ENCODE measurements at regions not wholly inside any gene's neighbourhood (a gene's known extent, or its start where the extent isn't known, plus 50 kb on each side); places are given as distances from the start of the nearest gene placed in this dataset.
"Not testable (repeated sequence)": the region's sequence is repeated elsewhere in the genome, so short reads cannot be mapped to it uniquely, and the experiment has no call there.

DNA sequence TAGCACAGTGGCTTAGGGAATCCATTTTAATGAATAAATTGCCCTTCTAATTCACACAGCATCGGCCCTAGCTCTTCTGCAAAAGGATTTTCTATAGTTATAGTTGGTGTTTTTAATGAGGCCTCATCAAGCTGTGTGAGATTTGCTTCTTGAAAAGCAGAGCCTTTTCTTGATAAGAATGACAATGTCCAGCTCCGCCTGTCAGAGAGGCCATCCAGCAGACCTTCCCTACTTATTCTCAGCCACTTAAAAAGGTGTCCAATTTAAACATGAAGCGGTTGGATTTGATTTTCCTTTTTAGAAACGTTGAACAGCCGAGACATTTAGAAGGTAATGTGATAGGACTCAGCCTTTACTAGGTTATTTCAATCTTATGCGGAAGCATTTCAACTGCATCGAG is 134.4 kb downstream of the ZNF608 start:
- Histone ChIP-seq H3K9me3 (ENCODE audit: control insufficient read depth, insufficient read depth, low read depth, low read length) (no peaks in the 10 kb centered on the region), H3K27me3 (ENCODE audit: control insufficient read depth, insufficient read depth, low read length) (no peaks in the 10 kb centered on the region), H3K4me3 (replicated peaks in 1 of 4; ENCODE audit: control extremely low read depth in 1 of 4, insufficient read depth in 1 of 4, low read depth in 3 of 4, low read length in 4 of 4) (no peak overlapping the region), H3K4me1 (ENCODE audit: control insufficient read depth, extremely low read depth, insufficient read depth, low read length) (no peaks in the 10 kb centered on the region), H3K79me2 (ENCODE audit: control insufficient read depth, insufficient read depth, low read length) (no peaks in the 10 kb centered on the region), H3K36me3 (ENCODE audit: control insufficient read depth, insufficient read depth, low read length) (no peaks in the 10 kb centered on the region), H3K9ac (ENCODE audit: insufficient read depth, low read length) (no peak overlapping the region), H2AFZ (ENCODE audit: low read length) (no peak overlapping the region), H3K27ac (ENCODE audit: insufficient read depth, low read length) (no peak overlapping the region), H3K4me2 (ENCODE audit: extremely low read depth, insufficient read depth, low read length) (no peak overlapping the region), H4K20me1 (ENCODE audit: control insufficient read depth, extremely low read depth, insufficient read depth, low read length) (no peaks in the 10 kb centered on the region)
- no peak for DNase-seq (ENCODE audit: low read depth in 2 of 2)
- no peak for TF ChIP-seq EZH2 (IDR thresholded peaks at IDR 0.05; ENCODE audit: low read length, missing control alignments)
- TF ChIP-seq CTCF (conservative IDR thresholded peaks at IDR 0.05 in 1 of 2, IDR thresholded peaks at IDR 0.05 in 1 of 2; ENCODE audit: low read depth in 1 of 2, low read length in 2 of 2) = no peak

GRCh38 chr5:124611262-124611661 is 135.2 kb downstream of the ZNF608 start:
- not testable (repeated sequence) for H2AFZ ChIP-seq (ENCODE audit: low read length); H3K4me1 ChIP-seq (ENCODE audit: control insufficient read depth, extremely low read depth, insufficient read depth, low read length); H3K4me2 ChIP-seq (ENCODE audit: extremely low read depth, insufficient read depth, low read length); H3K27me3 ChIP-seq (ENCODE audit: control insufficient read depth, insufficient read depth, low read length); H3K4me3 ChIP-seq (replicated peaks in 1 of 4; ENCODE audit: control extremely low read depth in 1 of 4, insufficient read depth in 1 of 4, low read depth in 3 of 4, low read length in 4 of 4); DNase-seq (ENCODE audit: low read depth in 2 of 2); H3K79me2 ChIP-seq (ENCODE audit: control insufficient read depth, insufficient read depth, low read length); H3K9ac ChIP-seq (ENCODE audit: insufficient read depth, low read length); H3K36me3 ChIP-seq (ENCODE audit: control insufficient read depth, insufficient read depth, low read length); H3K27ac ChIP-seq (ENCODE audit: insufficient read depth, low read length); H3K9me3 ChIP-seq (ENCODE audit: control insufficient read depth, insufficient read depth, low read depth, low read length); H4K20me1 ChIP-seq (ENCODE audit: control insufficient read depth, extremely low read depth, insufficient read depth, low read length)

DNA sequence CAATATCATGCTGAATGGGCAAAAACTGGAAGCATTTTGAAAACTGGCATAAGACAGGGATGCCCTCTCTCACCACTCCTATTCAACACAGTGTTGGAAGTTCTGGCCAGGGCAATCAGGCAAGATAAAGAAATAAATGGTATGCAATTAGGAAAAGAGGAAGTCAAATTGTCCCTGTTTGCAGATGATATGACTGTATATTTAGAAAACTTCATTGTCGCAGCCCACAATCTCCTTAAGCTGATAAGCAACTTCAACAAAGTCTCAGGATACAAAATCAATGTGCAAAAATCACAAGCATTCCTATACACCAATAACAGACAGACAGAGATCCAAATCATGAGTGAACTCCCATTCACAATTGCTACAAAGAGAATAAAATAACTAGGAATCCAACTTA is 136.8 kb downstream of the ZNF608 start:
- H3K4me1 ChIP-seq (ENCODE audit: control insufficient read depth, extremely low read depth, insufficient read depth, low read length); H2AFZ ChIP-seq (ENCODE audit: low read length); H3K36me3 ChIP-seq (ENCODE audit: control insufficient read depth, insufficient read depth, low read length); H3K9me3 ChIP-seq (ENCODE audit: control insufficient read depth, insufficient read depth, low read depth, low read length); H3K4me3 ChIP-seq (replicated peaks in 1 of 4; ENCODE audit: control extremely low read depth in 1 of 4, insufficient read depth in 1 of 4, low read depth in 3 of 4, low read length in 4 of 4); H3K79me2 ChIP-seq (ENCODE audit: control insufficient read depth, insufficient read depth, low read length); DNase-seq (ENCODE audit: low read depth in 2 of 2); H3K4me2 ChIP-seq (ENCODE audit: extremely low read depth, insufficient read depth, low read length); H3K27me3 ChIP-seq (ENCODE audit: control insufficient read depth, insufficient read depth, low read length); H4K20me1 ChIP-seq (ENCODE audit: control insufficient read depth, extremely low read depth, insufficient read depth, low read length); H3K9ac ChIP-seq (ENCODE audit: insufficient read depth, low read length); H3K27ac ChIP-seq (ENCODE audit: insufficient read depth, low read length): not testable (repeated sequence)

GRCh38 chr5:124606543-124606942 is 139.9 kb downstream of the ZNF608 start:
- no peak overlapping the region for H3K27ac ChIP-seq (ENCODE audit: insufficient read depth, low read length)
- H2AFZ ChIP-seq (ENCODE audit: low read length) = no peak overlapping the region
- no peaks in the 10 kb centered on the region for H4K20me1 ChIP-seq (ENCODE audit: control insufficient read depth, extremely low read depth, insufficient read depth, low read length)
- H3K9ac ChIP-seq (ENCODE audit: insufficient read depth, low read length) = no peak overlapping the region
- H3K4me1 ChIP-seq (ENCODE audit: control insufficient read depth, extremely low read depth, insufficient read depth, low read length) = no peaks in the 10 kb centered on the region
- H3K79me2 ChIP-seq (ENCODE audit: control insufficient read depth, insufficient read depth, low read length) = no peaks in the 10 kb centered on the region
- no peak overlapping the region for H3K4me3 ChIP-seq (replicated peaks in 1 of 4; ENCODE audit: control extremely low read depth in 1 of 4, insufficient read depth in 1 of 4, low read depth in 3 of 4, low read length in 4 of 4)
- H3K9me3 ChIP-seq (ENCODE audit: control insufficient read depth, insufficient read depth, low read depth, low read length) = no peaks in the 10 kb centered on the region
- no peak for DNase-seq (ENCODE audit: low read depth in 2 of 2)
- H3K27me3 ChIP-seq (ENCODE audit: control insufficient read depth, insufficient read depth, low read length) = no peaks in the 10 kb centered on the region
- no peak overlapping the region for H3K4me2 ChIP-seq (ENCODE audit: extremely low read depth, insufficient read depth, low read length)
- H3K36me3 ChIP-seq (ENCODE audit: control insufficient read depth, insufficient read depth, low read length) = no peaks in the 10 kb centered on the region
- no peak for TF ChIP-seq EZH2 (IDR thresholded peaks at IDR 0.05; ENCODE audit: low read length, missing control alignments)
- no peak for TF ChIP-seq CTCF (conservative IDR thresholded peaks at IDR 0.05 in 1 of 2, IDR thresholded peaks at IDR 0.05 in 1 of 2; ENCODE audit: low read depth in 1 of 2, low read length in 2 of 2)

All from fibroblast of lung (primary cell).